ENCODE measurements at regions not wholly inside any gene's neighbourhood (a gene's known extent, or its start where the extent isn't known, plus 50 kb on each side); places are given as distances from the start of the nearest gene placed in this dataset.
"Not testable (repeated sequence)": the region's sequence is repeated elsewhere in the genome, so short reads cannot be mapped to it uniquely, and the experiment has no call there.

DNA sequence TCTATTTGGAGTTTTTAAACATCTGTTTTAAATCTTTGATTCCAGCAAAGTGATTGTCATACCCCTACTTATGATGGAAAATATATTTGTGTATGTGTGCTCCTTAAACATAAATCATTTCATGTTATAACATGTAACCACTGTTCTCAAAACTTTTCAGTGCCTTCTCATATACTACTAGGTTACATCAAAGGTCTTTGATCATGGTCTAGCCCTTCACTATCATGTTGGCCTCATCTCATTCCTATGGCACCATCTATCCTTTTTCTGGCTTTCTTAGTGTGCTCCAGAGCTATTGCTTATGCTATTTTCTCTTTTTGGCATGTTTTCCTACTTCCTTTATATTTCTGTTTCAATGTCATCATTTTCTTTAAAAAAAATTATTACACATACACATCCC lies 367.9 kb upstream of the SLC39A10 start:
- DNase-seq = no peak

DNA sequence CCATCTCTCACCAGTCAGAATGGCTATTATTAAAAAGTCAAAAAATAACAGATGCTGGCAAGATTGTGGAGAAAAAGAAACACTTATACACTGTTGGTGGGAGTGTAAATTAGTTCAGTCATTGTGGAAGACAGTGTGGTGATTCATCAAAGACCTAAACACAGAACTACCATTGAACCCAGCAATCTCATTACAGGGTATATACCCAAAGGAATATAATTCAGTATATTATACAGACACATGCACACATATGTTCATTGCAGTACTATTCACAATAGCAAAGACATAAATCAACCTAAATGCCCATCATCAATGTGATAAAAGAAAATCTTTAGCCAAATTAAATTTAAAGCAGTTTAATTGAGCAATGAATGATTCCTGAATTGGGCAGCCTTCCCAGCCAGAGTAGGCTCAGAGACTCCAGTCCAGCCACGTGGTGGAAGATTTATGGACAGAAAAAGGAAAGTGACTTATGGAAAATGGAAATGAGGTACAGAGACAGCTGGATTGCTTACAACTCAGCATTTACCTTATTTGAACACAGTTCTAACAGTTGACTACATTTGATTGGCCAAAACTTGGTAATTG lies 377.1 kb upstream of the SLC39A10 start:
- peak; percentile 9 for DNase-seq

DNA sequence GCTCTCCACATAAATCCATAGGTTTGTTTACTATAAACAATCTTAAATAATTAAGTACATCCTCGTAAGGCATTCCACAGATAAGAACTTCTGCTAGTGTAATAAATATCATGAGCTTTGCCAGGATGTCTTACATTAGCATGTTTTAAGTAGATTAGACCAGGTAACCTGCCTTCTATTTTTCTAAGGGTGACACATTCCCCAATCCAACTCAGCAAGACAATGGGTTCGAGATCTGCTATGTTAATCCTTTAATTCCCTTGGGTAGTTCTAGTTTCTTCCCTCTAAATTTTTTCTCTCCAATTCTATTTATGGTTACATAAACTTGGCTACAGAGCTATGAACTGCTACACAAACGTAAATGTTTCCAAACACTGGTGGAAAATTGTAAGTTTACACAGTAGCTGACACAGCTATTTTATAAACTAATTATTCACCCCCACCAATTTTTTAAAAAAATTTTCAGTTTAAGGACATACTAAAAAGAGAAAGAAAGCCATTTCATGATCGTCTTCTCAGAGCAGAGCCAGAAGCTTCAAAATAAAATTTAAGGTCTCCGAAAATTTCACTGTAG lies 386.5 kb upstream of the SLC39A10 start:
- no peak for DNase-seq

DNA sequence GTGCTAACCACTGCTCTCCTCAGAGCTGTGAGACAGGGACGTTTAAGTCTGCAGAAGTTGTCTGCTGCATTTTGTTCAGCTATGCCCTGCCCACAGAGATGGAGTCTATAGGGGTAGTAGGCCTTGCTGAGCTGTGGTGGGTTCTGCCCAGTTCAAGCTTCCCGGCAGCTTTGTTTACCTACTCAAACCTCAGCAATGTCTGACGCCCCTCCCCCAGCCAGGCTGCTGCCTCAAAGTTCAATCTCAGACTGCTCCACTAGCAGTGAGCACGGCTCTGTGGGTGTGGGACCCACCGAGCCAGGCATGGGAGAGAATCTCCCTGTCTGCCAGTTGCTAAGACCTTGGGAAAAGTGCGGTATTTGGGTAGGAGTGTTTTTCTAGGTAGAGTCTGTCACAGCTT lies 387.8 kb upstream of the SLC39A10 start:
- DNase-seq = no peak

DNA sequence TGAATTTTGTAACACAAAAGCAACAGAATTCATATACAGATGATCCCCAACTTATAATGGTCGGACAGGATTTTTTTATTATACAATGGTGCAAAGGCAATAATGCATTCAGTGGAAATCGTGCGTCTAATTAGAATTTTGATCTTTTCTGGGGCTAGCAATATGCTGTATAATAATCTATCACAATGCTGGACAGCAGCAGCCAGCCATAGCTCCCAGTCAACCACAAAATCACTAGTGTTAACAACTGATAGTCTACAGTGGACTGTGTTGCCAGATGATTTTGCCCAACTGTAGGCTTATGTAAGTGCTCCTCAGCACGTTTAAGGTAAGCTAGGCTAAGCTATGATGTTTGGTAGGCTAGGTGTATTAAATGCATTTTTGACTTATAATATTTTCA lies 399.0 kb upstream of the SLC39A10 start:
- no peak for DNase-seq

DNA sequence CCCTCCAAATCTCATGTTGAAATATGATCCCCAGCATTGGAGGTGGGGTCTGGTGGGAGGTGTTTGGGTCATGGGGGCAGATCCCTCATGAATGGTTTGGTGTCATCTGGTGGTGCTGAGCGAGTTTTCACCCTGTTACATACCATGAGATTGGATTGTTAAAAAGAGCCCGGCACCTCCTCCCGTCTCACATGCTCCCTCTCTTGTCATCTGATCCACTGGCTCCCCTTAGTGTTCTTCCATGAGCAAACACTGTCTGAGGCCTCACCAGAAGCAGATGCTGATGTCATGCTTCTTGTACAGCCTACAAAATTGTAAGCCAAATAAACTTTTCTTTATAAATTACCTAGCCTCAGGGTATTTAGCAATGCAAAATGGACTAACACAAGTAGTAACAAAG lies 405.0 kb upstream of the SLC39A10 start:
- DNase-seq = no peak

DNA sequence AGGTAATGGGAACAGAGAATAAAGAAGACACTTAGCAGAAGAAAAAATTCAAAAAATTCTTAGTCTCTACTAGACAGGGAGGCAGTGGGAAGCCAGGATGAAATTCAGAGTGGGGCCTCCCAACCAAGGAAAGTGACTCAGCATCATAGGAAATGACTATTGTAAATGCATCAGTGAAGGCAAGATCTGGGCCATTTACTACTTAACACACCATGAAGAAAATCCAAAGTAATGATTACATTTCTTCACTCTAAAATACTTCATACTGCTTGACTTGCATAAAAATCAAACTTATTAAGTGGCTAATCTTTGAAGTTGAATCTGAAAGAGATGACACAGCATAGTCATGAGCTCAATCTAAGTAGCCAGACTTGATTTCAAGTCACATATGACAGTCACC lies 405.8 kb upstream of the SLC39A10 start:
- DNase-seq = no peak

DNA sequence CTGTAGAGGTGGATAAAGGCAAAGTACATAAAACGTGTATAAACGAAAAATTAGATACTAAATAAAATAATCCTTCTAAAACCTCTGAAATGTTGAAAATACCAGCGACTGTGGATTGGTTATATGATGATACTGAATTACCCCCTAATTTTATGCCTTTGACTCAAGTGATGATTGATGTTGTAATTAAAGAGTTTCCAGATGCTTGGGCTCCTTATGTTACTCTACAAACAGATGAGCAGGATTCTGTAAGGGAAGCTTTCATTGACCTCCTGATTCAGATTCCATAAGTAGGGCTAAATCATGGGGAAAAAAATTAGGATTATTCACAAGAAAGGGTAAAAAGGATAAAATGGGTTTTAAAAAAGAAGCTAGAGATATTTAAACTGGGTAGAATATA lies 418.2 kb upstream of the SLC39A10 start:
- DNase-seq = no peak

DNA sequence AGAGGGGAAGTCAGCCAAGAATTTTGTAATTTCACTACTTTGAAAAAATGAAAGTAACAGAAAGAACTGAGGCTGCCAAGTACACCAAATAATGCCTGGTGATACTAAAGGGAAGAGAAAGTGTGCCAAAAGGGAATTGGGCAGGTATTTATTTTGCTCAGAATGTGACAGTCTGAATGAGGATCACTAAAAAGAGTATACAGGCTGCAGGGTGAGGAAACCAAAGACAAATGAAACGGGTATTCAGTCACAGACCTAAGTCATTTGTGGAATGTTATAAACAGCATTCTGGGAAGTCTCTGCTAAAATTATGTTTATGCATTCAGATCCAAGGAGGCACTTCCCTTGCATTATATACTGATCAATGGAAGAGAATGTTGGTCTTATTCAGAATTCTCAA lies 418.6 kb upstream of the SLC39A10 start:
- no peak for DNase-seq

DNA sequence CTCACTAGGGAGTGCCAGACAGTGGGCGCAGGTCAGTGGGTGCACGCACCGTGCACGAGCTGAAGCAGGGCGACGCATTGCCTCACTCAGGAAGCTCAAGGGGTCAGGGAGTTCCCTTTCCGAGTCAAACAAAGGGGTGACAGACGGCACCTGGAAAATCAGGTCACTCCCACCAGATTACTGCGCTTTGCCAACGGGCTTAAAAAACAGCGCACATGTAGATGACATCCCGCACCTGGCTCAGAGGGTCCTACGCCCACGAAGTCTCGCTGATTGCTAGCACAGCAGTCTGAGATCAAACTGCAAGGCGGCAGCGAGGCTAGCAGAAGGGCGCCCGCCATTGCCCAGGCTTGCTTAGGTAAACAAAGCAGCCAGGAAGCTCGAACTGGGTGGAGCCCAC lies 428.5 kb upstream of the SLC39A10 start:
- not testable (repeated sequence) for DNase-seq

DNA sequence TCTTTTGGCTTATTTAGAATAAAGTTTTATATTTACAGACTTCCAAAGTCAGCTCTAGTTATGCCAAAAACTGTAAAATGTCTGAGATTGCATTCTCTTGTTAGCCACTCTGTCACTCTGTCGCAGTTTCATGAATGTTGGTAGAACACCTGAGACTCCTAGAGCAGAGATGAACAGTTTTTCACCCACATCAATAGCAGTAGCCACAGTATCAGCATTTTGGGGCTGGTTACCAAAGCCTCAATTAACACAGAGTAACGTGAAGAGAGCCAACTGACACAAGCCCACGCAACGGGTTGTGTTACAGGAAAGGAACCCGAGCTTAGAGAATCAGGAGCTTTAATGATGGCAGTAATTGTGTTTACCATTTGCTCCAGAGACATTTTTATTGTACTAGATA lies 443.0 kb upstream of the SLC39A10 start:
- no peak for DNase-seq

DNA sequence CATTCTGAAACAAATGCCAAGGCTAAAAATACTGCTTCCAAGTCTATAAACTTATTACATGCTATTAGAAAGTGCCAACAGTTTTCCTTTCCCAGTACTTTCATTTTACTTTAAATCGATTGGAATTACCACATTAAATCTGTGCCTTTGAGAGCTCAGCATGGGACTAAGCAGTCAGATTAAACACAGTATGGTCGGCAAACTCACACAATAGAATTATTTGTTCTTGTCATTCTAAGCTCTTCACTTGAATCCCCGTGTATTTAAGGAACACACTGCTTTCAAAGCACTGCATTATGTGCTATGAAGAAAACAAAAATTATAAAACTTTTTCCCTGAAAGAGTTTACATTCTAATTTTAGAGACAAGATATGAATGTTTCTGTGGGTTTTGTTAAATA lies 444.4 kb upstream of the SLC39A10 start:
- no peak for DNase-seq

DNA sequence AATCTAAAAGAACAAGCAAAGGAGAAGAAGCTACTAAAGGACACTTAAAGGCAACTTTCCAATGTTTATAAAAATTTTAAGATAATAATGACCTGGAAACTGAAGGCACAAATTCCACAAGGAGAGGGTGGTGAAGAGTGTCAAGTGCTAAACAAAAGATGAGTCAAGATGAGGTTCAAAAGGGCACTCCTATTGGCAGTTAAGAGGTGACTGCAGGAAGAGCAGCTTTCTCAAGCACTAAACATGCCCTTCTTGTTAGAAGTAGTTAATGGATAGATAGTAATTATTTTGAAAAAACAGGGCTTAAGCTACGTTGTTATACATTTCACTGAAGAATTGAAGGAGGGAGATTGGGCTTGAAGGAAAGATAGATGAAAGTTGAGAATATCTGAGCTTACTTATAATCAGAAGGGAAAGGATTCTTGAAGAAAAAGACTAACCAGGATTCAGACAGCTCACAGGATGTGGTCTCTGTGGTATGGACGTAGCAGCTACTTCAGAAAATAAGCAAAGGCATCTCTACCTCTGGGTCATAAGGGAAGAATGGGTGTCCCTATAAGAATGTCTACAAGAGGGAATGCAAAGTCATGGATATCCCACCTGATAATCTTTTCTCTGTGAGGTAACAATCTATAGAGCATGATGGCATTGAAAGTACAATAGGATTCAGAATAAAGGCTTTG lies 454.7 kb upstream of the SLC39A10 start:
- peak; percentile 36 for DNase-seq

DNA sequence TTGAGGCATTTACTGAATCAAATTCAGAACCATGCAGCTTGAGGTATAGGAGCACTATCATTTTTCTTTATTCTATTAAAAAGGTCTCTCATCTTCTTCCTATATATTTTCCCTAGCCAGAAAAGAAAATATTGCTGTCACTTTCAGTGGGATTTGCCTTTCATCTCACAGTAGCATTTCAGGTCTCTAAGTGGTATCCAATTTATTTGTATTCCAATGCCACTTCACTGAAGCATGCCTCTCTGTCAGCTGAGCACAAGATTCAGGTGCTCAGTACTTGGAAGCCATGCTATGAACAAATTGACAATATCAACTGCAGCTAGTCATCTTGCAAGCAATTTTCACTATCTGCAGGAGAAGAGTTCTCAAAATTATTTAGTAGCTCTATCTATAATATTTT lies 457.2 kb upstream of the SLC39A10 start:
- no peak for DNase-seq

DNA sequence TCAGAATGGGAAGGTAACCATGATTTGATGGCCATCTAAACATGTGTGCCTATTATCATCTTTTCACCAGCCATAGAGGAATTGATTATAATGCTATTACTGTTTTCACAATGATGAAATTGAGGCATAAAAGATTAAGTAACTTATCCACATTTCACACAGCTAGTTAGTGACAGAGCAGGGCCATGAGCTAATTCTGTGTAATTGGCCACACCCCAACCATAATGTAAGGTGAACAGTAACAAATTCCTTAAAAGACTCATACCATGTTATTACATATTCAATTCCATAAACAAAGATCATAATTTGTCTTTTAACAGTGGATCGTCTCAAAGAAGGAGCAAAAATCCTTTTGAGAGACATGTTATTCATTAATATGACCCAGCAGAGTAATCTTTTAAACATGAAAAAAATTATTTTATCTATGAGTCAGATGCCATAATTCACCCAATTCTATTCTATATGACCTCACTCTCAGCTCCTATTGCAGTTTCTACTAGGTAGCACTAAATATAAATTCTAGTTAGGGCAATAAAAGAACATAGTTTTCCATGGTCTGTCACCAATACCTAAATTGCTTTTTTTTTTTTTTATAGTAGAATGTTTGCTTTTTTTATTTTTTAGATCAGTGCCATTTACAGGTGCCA lies 475.8 kb upstream of the SLC39A10 start:
- peak; percentile 12 for DNase-seq

DNA sequence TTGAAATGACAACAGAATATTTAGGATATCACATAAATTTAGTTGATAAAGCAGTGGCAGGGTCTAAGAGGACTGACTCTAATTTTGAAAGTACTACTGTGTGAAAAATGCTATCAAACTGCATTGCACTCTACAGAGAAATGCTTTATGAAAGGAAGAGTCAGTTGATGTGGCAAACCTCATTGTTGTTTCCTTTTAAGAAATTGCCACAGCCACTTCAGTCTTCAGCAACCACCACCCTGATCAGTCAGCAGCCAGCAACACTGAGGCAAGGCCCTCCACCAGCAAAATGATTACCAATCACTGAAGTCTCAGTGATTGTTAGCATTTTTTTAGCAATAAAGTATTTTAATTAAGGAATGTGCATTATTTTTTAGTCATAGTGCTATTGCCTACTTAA lies 488.7 kb upstream of the SLC39A10 start:
- no peak for DNase-seq

DNA sequence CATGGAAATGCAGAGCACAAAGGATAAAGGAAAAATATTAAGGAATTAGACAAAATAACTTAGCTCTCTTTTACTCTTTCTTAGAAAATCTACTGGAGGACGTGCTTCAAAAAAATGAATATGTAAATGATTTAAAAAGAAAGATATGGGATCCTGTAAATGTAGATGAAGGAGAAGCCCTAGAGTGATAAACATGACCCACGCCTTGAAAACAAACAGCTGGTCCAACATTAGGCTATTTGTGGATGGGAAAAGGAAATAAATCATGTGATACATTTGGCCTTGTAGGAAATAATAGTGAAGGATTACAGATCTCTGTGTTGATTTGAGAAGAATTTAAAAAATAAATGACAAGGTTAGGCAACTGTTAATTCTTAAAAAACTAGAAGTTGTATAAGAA lies 492.1 kb upstream of the SLC39A10 start:
- DNase-seq = no peak

DNA sequence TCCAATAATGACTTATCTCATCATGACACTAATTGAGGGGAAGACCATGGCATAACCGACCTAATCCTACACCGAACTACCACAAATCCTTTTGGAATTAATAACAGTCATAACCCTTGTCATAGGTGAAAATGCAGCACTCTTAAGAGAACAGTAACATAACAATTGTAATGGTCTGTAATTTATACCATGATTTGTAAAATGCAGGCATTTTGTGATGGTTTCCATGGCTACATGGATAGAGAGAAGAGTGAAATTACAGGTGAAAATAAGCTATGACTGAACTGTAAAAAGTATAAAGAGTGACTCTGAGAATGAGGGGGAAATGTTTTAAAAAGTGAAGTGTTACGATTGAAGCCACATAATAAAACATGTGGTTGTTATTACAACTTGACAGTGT lies 494.1 kb upstream of the SLC39A10 start:
- no peak for DNase-seq

DNA sequence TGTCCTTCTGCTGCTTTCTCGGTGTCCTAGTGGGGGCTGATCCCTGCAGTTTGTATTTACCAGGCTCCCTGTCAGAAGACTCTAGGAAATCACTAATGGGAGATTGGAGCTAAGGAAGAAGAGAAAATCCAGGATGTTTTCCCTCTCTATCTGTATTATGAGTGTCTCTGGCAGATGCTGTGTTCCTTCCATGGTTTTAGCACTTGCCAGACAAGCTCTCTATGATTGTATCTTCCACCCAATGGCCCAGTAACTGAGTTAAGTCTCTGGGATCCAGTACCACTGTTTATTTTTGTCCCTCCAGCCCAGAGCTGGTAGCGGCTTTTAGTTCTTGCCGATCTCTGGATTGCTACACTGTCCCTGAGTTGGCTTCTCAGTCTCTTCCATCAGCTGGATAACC lies 494.8 kb upstream of the SLC39A10 start:
- DNase-seq = no peak

DNA sequence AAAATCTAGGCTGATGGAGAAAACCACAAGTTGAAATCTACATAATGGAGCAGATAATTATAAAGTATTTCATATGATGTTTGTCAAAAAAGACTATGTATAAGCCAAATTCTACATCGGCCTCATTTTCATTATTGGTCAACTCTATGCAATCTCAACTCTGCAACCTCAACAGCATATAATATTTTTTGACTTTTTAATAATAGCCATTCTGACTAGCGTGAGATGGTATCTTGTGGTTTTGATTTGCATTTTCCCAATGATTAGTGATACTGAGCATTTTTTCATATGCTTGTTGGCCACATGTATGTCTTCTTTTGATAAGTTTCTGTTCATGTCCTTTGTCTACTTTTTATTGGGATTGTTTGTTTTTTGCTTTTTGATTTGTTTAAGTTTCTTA lies 496.1 kb upstream of the SLC39A10 start:
- DNase-seq = no peak

DNA sequence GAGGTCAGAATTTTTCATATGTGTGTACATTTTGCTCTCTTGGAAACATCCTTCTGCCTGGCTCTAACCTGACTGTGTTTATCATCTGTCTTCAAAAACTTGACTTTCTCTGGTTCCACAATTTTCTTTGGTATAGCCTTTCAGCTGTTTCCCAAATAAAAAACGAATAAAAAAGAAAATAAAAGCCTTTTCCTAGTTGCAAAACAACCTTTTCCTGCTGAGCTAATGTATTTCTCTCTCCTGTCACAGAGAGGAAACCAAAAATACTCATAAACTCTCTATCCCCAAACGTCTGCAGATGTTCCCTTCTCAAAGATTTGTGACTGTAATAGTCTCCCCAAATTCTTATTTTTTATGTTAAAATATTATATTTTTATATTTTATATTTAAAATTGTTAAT lies 505.3 kb upstream of the SLC39A10 start:
- no peak for DNase-seq

DNA sequence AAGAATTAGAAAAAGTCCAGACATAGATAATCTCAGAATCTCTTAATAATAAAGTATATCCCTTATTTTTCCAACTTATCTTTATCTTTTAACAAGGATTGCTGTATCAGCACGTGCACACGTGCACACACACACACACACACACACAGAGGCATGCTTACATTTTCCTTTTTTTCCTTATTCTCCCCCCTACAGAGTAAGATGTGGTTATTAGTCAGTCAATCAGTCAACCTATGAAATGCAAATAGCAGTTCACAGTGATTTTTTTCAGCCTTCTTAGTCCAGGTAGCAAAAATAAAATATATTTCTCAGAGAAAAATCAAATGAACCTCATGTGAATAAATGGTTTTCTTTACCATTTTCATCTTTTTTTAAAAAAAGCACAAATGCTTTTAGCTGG lies 506.2 kb upstream of the SLC39A10 start:
- no peak for DNase-seq

DNA sequence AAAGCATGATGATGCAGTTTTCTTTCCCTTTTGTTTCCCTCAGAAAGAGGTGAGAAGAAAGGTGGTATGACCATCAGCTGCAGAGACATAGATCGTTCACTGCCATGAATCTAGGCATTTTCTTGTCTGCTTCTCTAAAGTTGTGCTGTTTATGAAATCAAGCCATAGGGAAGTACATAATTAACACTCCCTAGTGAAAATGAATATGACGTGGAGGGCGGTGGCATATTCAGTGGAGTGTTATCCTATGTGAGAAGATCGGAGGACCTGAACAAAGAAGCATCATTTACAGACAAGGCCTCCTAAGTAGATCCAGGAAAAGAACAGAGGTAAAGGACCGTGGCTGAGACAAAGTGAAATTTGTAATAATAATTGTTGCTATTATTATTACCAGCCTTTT lies 509.0 kb upstream of the SLC39A10 start:
- DNase-seq = no peak

DNA sequence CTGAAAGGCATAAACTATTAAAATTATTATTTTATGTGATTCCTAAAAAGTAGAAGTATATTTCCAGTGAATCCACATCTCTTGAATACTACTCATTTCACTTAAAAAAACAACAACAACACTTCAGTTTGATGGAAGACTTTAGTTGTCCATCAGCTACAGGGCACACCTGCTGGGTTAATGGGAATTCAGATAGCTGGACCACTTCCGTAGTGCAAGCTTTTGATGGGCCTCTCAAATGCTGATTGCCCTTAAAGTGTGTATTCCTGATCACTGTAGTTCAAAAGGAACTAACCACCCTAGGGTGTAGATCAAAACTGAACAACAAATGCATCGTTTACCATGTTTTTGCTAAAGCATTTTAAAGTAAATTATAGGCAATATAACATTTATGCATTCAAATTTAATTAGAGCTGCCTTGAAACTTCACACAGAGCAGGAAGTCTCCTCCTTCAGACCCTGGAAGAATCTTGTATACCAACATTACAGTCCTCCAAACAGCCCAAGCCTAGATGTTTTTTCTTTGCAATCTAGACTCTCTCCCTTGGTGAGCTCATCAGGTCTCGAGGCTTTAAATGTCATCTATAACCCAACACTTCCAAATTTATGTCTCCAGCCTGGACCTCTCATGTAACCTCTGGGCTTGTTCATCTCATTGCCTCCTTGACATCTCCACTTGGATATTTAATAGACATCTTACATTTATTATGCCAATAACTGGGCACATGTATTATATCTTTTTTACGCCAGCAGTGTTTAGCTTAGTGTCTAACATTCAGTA lies 510.1 kb upstream of the SLC39A10 start:
- no peak for DNase-seq
